Neural cell (in vitro differentiated cells): ENCODE measurements at regions not wholly inside any gene's neighbourhood (a gene's known extent, or its start where the extent isn't known, plus 50 kb on each side); places are given as distances from the start of the nearest gene placed in this dataset.

Experiments used
- H2AFZ ChIP-seq: fragments of 200-600, 300-800 bp; sonication (generic), shearing (Covaris generic); 2 replicates; pipeline ENCODE4 v1.6.0; 2014; ENCODE audit warnings: low read depth, mild to moderate bottlenecking, antibody characterized with exemption, low read length, moderate library complexity
- H3F3A ChIP-seq: fragments of 200-600 bp; shearing (Covaris generic); 2 replicates; pipeline ENCODE4 v1.6.1; 2016; ENCODE audit warnings: mild to moderate bottlenecking, moderate library complexity, mixed read lengths, antibody characterized with exemption, low read length; ENCODE audit not compliant: insufficient read depth, poor library complexity, severe bottlenecking
- H3K27ac ChIP-seq: fragments of 200-600, 300-800 bp; sonication (generic), shearing (Covaris generic); 2 replicates; pipeline ENCODE4 v1.5.1; 2014; ENCODE audit warnings: mild to moderate bottlenecking, low read length, moderate library complexity
- H3K27me3 ChIP-seq: fragments of 300-800, 200-600 bp; sonication (generic), shearing (Covaris generic); 2 replicates; pipeline ENCODE4 v1.6.0; 2014; ENCODE audit warnings: mild to moderate bottlenecking, low read depth, low read length, moderate library complexity; ENCODE audit not compliant: insufficient read depth
- H3K36me3 ChIP-seq: fragments of 300-800, 200-600 bp; sonication (generic), shearing (Covaris generic); 2 replicates; pipeline ENCODE4 v1.5.1; 2014; ENCODE audit warnings: mild to moderate bottlenecking, antibody characterized with exemption, low read length, moderate library complexity; ENCODE audit not compliant: insufficient read depth
- H3K4me2 ChIP-seq: fragments of 300-800, 200-600 bp; sonication (generic), shearing (Covaris generic); 2 replicates; pipeline ENCODE4 v1.6.0; 2014; ENCODE audit warnings: mild to moderate bottlenecking, low read length
- H3K4me3 ChIP-seq: fragments of 300-800, 200-600 bp; sonication (generic), shearing (Covaris generic); 2 replicates; pipeline ENCODE4 v1.5.1; 2014; ENCODE audit warnings: mild to moderate bottlenecking, low read length, moderate library complexity
- H3K79me2 ChIP-seq: fragments of 200-600 bp; shearing (Covaris generic); replicated peaks from 2 replicates; pipeline ENCODE4 v1.6.0; 2014; ENCODE audit warnings: mild to moderate bottlenecking, low read length, moderate library complexity; ENCODE audit not compliant: insufficient read depth
- H3K9ac ChIP-seq: fragments of 300-800, 200-600 bp; sonication (generic), shearing (Covaris generic); 2 replicates; pipeline ENCODE4 v1.6.1; 2016; ENCODE audit warnings: mild to moderate bottlenecking, low read length, mixed read lengths
- H3K9me2 ChIP-seq: fragments of 200-600 bp; shearing (Covaris generic); 2 replicates; pipeline ENCODE4 v1.6.1; 2016; ENCODE audit warnings: mild to moderate bottlenecking, low read length, mixed read lengths; ENCODE audit not compliant: insufficient read depth
- H3K9me3 ChIP-seq: fragments of 200-600, 300-800 bp; sonication (generic), shearing (Covaris generic); 2 replicates; pipeline ENCODE4 v1.6.1; 2016; ENCODE audit warnings: mild to moderate bottlenecking, mixed run types, low read length, moderate library complexity, mixed read lengths
- H4K20me1 ChIP-seq: fragments of 200-600 bp; shearing (Covaris generic); 2 replicates; pipeline ENCODE4 v1.6.1; 2016; ENCODE audit warnings: mild to moderate bottlenecking, mixed run types; ENCODE audit not compliant: insufficient read depth
- EP300 ChIP-seq: fragments of 450-650 bp; conservative IDR thresholded peaks from 2 replicates; pipeline ENCODE4 v1.6.1; 2014; ENCODE audit warnings: antibody characterized with exemption, mild to moderate bottlenecking, moderate library complexity; ENCODE audit not compliant: poor library complexity, severe bottlenecking
- EZH2 ChIP-seq: fragments of 200-600, 300-800 bp; shearing (Covaris generic), sonication (generic); IDR thresholded peaks from 2 replicates; pipeline ENCODE4 v1.6.1; 2014; ENCODE audit warnings: antibody characterized with exemption, low read length, borderline replicate concordance, mild to moderate bottlenecking; ENCODE audit not compliant: insufficient read depth, poor library complexity, severe bottlenecking
- MXI1 ChIP-seq: fragments of 450-650 bp; conservative IDR thresholded peaks from 2 replicates; pipeline ENCODE4 v1.6.1; 2014; ENCODE audit warnings: antibody characterized with exemption, mild to moderate bottlenecking; ENCODE audit not compliant: poor library complexity, severe bottlenecking
- POLR2AphosphoS5 ChIP-seq: IDR thresholded peaks from 2 replicates; pipeline ENCODE4 v1.6.1; 2012
- RAD21 ChIP-seq: fragments of 450-650 bp; conservative IDR thresholded peaks from 2 replicates; pipeline ENCODE4 v1.6.1; 2014; ENCODE audit warnings: antibody characterized with exemption, mild to moderate bottlenecking, moderate library complexity
- SMC3 ChIP-seq: fragments of 450-650 bp; conservative IDR thresholded peaks from 2 replicates; pipeline ENCODE4 v1.6.1; 2014; ENCODE audit warnings: antibody characterized with exemption, mild to moderate bottlenecking, moderate library complexity; ENCODE audit not compliant: poor library complexity
- TAF1 ChIP-seq: IDR thresholded peaks from 2 replicates; pipeline ENCODE4 v1.6.1; 2012; ENCODE audit warnings: low read depth
- TF ChIP-seq, protein P1 (sequence below): IDR thresholded peaks from 2 replicates; pipeline ENCODE4 v1.6.1; 2012; ENCODE audit warnings: borderline replicate concordance
- TF ChIP-seq, protein P2 (sequence below): fragments of 450-650 bp; IDR thresholded peaks from 2 replicates; pipeline ENCODE4 v1.5.1; 2014; ENCODE audit warnings: antibody characterized with exemption, mild to moderate bottlenecking, moderate library complexity; ENCODE audit not compliant: poor library complexity, severe bottlenecking

DNA sequence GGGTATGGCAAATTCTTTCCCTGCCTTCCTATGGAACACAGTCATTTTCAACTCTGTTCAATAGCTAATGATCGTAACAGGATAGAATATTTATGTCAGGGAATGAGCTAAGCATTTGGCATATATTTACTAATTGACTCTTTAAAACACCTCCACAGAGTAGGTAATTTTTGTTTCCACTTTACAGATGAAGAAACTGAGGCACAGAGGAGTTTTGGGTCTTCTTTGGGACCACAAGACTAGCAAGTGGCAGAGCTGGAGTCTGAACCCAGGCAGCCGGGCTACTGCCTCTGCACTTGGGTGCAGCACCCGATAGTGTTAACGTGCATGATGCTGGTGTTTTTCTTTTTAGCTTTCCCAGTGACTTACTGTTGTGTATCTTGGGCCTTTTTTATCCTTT lies 384.0 kb downstream of the SFMBT2 start:
- Histone ChIP-seq H3K27me3 (no peaks in the 10 kb centered on the region), H3K9me3 (no peaks in the 10 kb centered on the region), H3K4me2 (no peak overlapping the region), H4K20me1 (no peaks in the 10 kb centered on the region), H3K9ac (no peak overlapping the region), H3K27ac (no peak overlapping the region), H3K36me3 (no peaks in the 10 kb centered on the region), H3K4me3 (no peak overlapping the region), H2AFZ (no peak overlapping the region), H3F3A (no peaks in the 10 kb centered on the region), H3K79me2 (no peaks in the 10 kb centered on the region), H3K9me2 (no peaks in the 10 kb centered on the region)
- TF ChIP-seq MXI1 (no peak), TAF1 (no peak), EZH2 (no peak), RAD21 (no peak), SMC3 (no peak), EP300 (no peak), POLR2AphosphoS5 (no peak)
- TF ChIP-seq, protein P1, sequence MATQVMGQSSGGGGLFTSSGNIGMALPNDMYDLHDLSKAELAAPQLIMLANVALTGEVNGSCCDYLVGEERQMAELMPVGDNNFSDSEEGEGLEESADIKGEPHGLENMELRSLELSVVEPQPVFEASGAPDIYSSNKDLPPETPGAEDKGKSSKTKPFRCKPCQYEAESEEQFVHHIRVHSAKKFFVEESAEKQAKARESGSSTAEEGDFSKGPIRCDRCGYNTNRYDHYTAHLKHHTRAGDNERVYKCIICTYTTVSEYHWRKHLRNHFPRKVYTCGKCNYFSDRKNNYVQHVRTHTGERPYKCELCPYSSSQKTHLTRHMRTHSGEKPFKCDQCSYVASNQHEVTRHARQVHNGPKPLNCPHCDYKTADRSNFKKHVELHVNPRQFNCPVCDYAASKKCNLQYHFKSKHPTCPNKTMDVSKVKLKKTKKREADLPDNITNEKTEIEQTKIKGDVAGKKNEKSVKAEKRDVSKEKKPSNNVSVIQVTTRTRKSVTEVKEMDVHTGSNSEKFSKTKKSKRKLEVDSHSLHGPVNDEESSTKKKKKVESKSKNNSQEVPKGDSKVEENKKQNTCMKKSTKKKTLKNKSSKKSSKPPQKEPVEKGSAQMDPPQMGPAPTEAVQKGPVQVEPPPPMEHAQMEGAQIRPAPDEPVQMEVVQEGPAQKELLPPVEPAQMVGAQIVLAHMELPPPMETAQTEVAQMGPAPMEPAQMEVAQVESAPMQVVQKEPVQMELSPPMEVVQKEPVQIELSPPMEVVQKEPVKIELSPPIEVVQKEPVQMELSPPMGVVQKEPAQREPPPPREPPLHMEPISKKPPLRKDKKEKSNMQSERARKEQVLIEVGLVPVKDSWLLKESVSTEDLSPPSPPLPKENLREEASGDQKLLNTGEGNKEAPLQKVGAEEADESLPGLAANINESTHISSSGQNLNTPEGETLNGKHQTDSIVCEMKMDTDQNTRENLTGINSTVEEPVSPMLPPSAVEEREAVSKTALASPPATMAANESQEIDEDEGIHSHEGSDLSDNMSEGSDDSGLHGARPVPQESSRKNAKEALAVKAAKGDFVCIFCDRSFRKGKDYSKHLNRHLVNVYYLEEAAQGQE = no peak
- TF ChIP-seq, protein P2, sequence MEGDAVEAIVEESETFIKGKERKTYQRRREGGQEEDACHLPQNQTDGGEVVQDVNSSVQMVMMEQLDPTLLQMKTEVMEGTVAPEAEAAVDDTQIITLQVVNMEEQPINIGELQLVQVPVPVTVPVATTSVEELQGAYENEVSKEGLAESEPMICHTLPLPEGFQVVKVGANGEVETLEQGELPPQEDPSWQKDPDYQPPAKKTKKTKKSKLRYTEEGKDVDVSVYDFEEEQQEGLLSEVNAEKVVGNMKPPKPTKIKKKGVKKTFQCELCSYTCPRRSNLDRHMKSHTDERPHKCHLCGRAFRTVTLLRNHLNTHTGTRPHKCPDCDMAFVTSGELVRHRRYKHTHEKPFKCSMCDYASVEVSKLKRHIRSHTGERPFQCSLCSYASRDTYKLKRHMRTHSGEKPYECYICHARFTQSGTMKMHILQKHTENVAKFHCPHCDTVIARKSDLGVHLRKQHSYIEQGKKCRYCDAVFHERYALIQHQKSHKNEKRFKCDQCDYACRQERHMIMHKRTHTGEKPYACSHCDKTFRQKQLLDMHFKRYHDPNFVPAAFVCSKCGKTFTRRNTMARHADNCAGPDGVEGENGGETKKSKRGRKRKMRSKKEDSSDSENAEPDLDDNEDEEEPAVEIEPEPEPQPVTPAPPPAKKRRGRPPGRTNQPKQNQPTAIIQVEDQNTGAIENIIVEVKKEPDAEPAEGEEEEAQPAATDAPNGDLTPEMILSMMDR = no peak

DNA sequence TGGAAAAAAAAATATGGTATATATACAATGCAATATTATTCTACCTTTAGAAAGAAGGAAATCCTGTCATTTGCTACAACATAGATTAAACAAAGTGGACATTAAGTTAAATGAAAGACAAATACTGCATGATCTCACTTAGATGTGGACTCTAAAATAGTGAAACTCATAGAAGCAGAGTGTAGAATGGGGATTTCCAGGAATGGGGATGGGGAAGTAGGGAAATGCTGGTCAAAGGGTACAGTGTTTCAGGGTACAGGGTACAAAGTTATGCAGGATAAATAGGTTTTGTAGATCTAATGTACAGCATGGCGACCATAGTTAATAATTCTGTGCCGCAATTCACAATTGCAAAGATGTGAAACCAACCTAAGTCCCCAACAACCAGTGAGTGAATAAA lies 385.5 kb downstream of the SFMBT2 start:
- Histone ChIP-seq H2AFZ (no peak overlapping the region), H3K9ac (no peak overlapping the region), H3K9me2 (no peaks in the 10 kb centered on the region), H3K4me2 (no peak overlapping the region), H3K27me3 (no peaks in the 10 kb centered on the region), H3K9me3 (no peaks in the 10 kb centered on the region), H3K4me3 (no peak overlapping the region), H4K20me1 (no peaks in the 10 kb centered on the region), H3F3A (no peaks in the 10 kb centered on the region), H3K36me3 (no peaks in the 10 kb centered on the region), H3K27ac (no peak overlapping the region), H3K79me2 (no peaks in the 10 kb centered on the region)
- TF ChIP-seq, protein P2 = no peak
- TF ChIP-seq EP300 = no peak
- no peak for TF ChIP-seq RAD21
- no peak for TF ChIP-seq POLR2AphosphoS5
- TF ChIP-seq, protein P1 = no peak
- no peak for TF ChIP-seq SMC3
- TF ChIP-seq TAF1 = no peak
- TF ChIP-seq MXI1 = no peak
- no peak for TF ChIP-seq EZH2
